ENCODE measurements at regions not wholly inside any gene's neighbourhood (a gene's known extent, or its start where the extent isn't known, plus 50 kb on each side); places are given as distances from the start of the nearest gene placed in this dataset.

GRCh38 chr6:25078141-25078540 is 142.4 kb upstream of the RIPOR2 start:
- Histone ChIP-seq H3K4me2 (no peak overlapping the region), H3K4me3 (no peak overlapping the region), H3K9me3 (no peaks in the 10 kb centered on the region), H3K27ac (no peak overlapping the region), H3K4me1 (no peaks in the 10 kb centered on the region)
- POLR2A ChIA-PET, result no interaction called here
- FAIRE-seq, result no peak
- WGBS (ENCODE audit: missing lambda C conversion rate), result 72% methylated on average over 1 of the region's 1 CpG
- no peak for DNase-seq (ENCODE audit: low read depth in 1 of 2, low spot score in 1 of 2)
- CTCF ChIA-PET, result interaction anchor here (0.6 kb wide), 1 partner anchor 484 kb away, joined by 3 read pairs; no protein-coding TSS in a partner anchor
- TF ChIP-seq RCOR1 (IDR thresholded peaks at IDR 0.05; ENCODE audit: low read depth, low read length) (no peak), HEYL (CRISPR knock-in tag; IDR thresholded peaks at IDR 0.05) (no peak), PHF8 (IDR thresholded peaks at IDR 0.05; ENCODE audit: borderline replicate concordance, low read depth) (no peak), TFCP2L1 (CRISPR knock-in tag; IDR thresholded peaks at IDR 0.05) (no peak), RNF2 (IDR thresholded peaks at IDR 0.05; ENCODE audit: borderline replicate concordance, low read depth) (no peak), EP300 (IDR thresholded peaks at IDR 0.05) (no peak), TP53 (CRISPR knock-in tag; IDR thresholded peaks at IDR 0.05) (no peak), BHLHE40 (IDR thresholded peaks at IDR 0.05; ENCODE audit: low read depth, low read length) (no peak), HES2 (IDR thresholded peaks at IDR 0.05) (no peak), MYC (IDR thresholded peaks at IDR 0.05; ENCODE audit: borderline replicate concordance, low read length) (no peak), SMC3 (IDR thresholded peaks at IDR 0.05) (no peak), FOSB (CRISPR knock-in tag; IDR thresholded peaks at IDR 0.05) (no peak), HOXB13 (CRISPR knock-in tag; IDR thresholded peaks at IDR 0.05; ENCODE audit: low read depth) (no peak), HDAC2 (IDR thresholded peaks at IDR 0.05) (no peak), ZSCAN20 (CRISPR knock-in tag; IDR thresholded peaks at IDR 0.05) (no peak), KDM5A (IDR thresholded peaks at IDR 0.05) (no peak)
- ATAC-seq, result no peak

DNA sequence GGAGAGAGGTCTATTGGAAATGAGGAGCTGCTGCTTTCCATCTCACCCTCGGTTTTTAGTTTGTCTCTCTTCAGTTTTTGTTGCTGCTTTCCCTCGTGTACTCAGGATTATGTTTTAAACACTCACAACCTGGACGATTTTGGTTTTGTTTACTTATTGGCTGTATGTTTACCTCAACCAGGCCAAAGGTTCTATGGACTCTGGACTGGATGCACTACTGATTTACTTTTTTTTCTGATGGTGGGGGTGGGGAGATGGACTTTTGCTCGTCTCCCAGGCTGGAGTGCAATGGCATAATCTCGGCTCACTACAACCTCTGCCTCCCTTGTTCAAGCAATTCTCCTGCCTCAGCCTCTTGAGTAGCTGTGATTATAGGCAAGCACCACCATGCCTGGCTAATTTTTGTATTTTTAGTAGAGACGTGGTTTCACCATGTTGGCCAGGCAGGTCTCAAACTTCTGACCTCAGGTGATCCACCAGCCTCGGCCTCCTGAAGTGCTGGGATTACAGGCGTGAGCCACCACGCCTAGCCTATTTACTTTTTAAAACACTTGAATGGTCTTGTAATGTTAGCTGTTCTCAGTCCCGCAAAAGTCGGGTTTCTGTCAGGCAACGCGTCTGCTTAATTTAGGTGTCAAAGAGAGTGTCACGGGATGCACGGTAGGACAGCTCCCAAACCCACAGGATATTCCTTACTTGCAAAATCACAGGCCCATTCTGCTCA is 148.2 kb upstream of the RIPOR2 start:
- 61% methylated on average over 15 of the region's 15 CpGs for WGBS (ENCODE audit: missing lambda C conversion rate)
- CTCF ChIA-PET, result interaction anchor here (1.1 kb wide), 1 partner anchor 13 kb away, joined by 3 read pairs; no protein-coding TSS in a partner anchor
- DNase-seq (ENCODE audit: low read depth in 1 of 2, low spot score in 1 of 2) (no peak), ATAC-seq (no peak), FAIRE-seq (no peak)
- H3K4me3 ChIP-seq, result no peak overlapping the region
- H3K9me3 ChIP-seq, result no peaks in the 10 kb centered on the region
- no peaks in the 10 kb centered on the region for H3K4me1 ChIP-seq
- POLR2A ChIA-PET, result no interaction called here
- 0 out of 3 replicates have a peak overlapping the region, but pooled peaks have one; percentile 17 for H3K4me2 ChIP-seq
- TF ChIP-seq PHF8 (IDR thresholded peaks at IDR 0.05; ENCODE audit: borderline replicate concordance, low read depth) (no peak), FOSL2 (IDR thresholded peaks at IDR 0.05) (no peak), FOSL2 (CRISPR knock-in tag; IDR thresholded peaks at IDR 0.05) (no peak), USF2 (IDR thresholded peaks at IDR 0.05) (no peak), CEBPB (IDR thresholded peaks at IDR 0.05) (no peak), NR3C1 (IDR thresholded peaks at IDR 0.05) (no peak), FOSB (CRISPR knock-in tag; IDR thresholded peaks at IDR 0.05) (no peak), ZC3H11A (IDR thresholded peaks at IDR 0.05) (no peak), ZNF302 (CRISPR knock-in tag; IDR thresholded peaks at IDR 0.05) (no peak), RAD21 (conservative IDR thresholded peaks at IDR 0.05 in 1 of 2, IDR thresholded peaks at IDR 0.05 in 1 of 2) (no peak), CBX2 (IDR thresholded peaks at IDR 0.05; ENCODE audit: borderline replicate concordance, low read depth) (no peak), HOXA7 (CRISPR knock-in tag; IDR thresholded peaks at IDR 0.05) (no peak)
- TF ChIP-seq, protein P1, sequence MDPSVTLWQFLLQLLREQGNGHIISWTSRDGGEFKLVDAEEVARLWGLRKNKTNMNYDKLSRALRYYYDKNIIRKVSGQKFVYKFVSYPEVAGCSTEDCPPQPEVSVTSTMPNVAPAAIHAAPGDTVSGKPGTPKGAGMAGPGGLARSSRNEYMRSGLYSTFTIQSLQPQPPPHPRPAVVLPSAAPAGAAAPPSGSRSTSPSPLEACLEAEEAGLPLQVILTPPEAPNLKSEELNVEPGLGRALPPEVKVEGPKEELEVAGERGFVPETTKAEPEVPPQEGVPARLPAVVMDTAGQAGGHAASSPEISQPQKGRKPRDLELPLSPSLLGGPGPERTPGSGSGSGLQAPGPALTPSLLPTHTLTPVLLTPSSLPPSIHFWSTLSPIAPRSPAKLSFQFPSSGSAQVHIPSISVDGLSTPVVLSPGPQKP (IDR thresholded peaks at IDR 0.05; ENCODE audit: low read depth, low read length), result no peak
- no peak overlapping the region for H3K27ac ChIP-seq
